Tibial artery (tissue), 4 donors: ENCODE measurements at regions not wholly inside any gene's neighbourhood (a gene's known extent, or its start where the extent isn't known, plus 50 kb on each side); places are given as distances from the start of the nearest gene placed in this dataset.

Source experiments
- DNase-seq, 2 donors: peaks; one replicate each; pipeline ENCODE4 v3.0.0-alpha.2; 2019
- H3K27ac ChIP-seq, 2 donors: fragments of 200-600 bp; sonication (generic) in 1 of 2; 1 replicate in 1 of 2; 2 replicates in 1 of 2; pipeline ENCODE4 v1.5.1; 2018 to 2019; ENCODE audit warnings: mild to moderate bottlenecking in 1 of 2
- H3K27me3 ChIP-seq, 2 donors: fragments of 200-600 bp; sonication (generic) in 1 of 2; one replicate each; pipeline versions ENCODE4 v1.5.1 to v1.6.0; 2016 to 2019
- H3K36me3 ChIP-seq, 3 donors: fragments of 200-600 bp; sonication (generic) in 2 of 3; one replicate each; pipeline ENCODE4 v1.5.1; 2016 to 2019; ENCODE audit warnings: mild to moderate bottlenecking in 2 of 3
- H3K4me1 ChIP-seq, 4 donors: fragments of 200-600 bp; sonication (generic) in 2 of 4; 1 replicate in 3 of 4; 2 replicates in 1 of 4; pipeline ENCODE4 v1.5.1; 2016 to 2019
- H3K4me3 ChIP-seq, 2 donors: fragments of 200-600 bp; sonication (generic) in 1 of 2; 1 replicate in 1 of 2; 2 replicates in 1 of 2; pipeline ENCODE4 v1.5.1; 2018 to 2019; ENCODE audit warnings: mild to moderate bottlenecking in 2 of 2
- H3K9me3 ChIP-seq, 3 donors: fragments of 200-600 bp; sonication (generic) in 1 of 3; one replicate each; pipeline ENCODE4 v1.5.1; 2016 to 2019
- intact Hi-C: fragments of 100-400 bp; cut with DNase I; formaldehyde crosslinking; loops from one replicate; pipeline ENCODE4 v1.15.0; 2023; ENCODE audit warnings: low total_unique reads
- TF ChIP-seq, protein P1 (sequence below), 2 experiments: fragments of 200-600 bp in 1 of 2; fragments of 450-650 bp in 1 of 2; IDR thresholded peaks; one replicate each; pipeline ENCODE4 v1.5.1; 2017 to 2019; ENCODE audit warnings: antibody characterized with exemption in 2 of 2, mild to moderate bottlenecking in 1 of 2, moderate library complexity in 1 of 2

DNA sequence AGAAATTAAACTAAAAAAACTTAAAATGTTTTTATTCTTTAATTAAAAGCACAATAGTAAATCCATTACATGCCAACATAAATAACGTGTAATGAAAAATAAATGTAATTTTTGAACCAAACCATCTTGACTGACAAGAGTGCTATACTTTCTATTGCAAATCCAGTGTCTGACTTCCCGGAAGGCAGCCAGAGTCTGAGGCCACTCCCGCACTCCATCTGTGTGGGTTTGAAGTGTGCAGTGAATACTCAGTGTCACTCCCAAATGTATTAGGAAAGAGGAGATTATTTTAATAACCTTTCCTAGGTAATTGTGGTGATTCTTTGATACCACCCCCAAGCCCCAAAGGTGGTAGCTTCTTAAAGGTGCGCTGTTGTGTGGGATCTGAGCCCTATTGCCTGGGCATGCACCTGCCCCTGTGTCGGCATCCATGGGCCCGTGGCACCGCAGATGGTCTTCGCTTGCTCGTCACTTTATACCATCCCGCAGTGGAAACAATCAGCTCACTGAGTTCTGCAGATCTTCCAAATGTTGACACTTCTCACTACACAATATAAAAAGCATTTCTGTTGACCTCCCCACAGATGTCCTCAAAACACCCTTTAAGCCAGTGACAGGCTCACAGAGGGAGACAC is 391.2 kb downstream of the THBS2 start:
- no peak overlapping the region for H3K4me3 ChIP-seq
- H3K27ac ChIP-seq = no peak overlapping the region
- TF ChIP-seq, protein P1, sequence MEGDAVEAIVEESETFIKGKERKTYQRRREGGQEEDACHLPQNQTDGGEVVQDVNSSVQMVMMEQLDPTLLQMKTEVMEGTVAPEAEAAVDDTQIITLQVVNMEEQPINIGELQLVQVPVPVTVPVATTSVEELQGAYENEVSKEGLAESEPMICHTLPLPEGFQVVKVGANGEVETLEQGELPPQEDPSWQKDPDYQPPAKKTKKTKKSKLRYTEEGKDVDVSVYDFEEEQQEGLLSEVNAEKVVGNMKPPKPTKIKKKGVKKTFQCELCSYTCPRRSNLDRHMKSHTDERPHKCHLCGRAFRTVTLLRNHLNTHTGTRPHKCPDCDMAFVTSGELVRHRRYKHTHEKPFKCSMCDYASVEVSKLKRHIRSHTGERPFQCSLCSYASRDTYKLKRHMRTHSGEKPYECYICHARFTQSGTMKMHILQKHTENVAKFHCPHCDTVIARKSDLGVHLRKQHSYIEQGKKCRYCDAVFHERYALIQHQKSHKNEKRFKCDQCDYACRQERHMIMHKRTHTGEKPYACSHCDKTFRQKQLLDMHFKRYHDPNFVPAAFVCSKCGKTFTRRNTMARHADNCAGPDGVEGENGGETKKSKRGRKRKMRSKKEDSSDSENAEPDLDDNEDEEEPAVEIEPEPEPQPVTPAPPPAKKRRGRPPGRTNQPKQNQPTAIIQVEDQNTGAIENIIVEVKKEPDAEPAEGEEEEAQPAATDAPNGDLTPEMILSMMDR (IDR thresholded peaks at IDR 0.05) = no peak
- no peaks in the 10 kb centered on the region for H3K4me1 ChIP-seq
- no peak for DNase-seq
- no peaks in the 10 kb centered on the region for H3K27me3 ChIP-seq
- intact Hi-C loops = no loop called here
- no peaks in the 10 kb centered on the region for H3K9me3 ChIP-seq
- no peaks in the 10 kb centered on the region for H3K36me3 ChIP-seq

DNA sequence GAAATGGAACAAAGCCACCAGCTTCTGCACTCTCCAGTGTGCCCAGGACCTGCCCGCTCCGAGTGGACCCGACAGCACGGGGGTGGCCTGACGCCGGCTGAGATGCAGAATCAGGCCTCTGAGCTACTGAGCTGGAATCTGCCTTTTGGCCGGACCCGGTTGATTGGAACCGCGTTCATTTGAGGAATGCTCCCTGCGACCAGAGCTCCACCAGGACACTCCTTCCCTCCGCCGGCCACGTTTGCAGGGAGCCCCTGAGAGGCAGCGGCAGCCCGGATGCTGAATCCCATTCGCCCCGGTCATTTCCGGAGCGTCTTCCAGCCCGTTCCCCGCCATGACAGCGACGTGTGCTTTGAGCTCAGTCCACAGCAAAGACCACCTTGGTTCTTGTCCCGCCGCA is 392.7 kb downstream of the THBS2 start:
- intact Hi-C loops = no loop called here
- H3K27ac ChIP-seq = no peak overlapping the region
- H3K4me1 ChIP-seq = no peaks in the 10 kb centered on the region
- H3K4me3 ChIP-seq = no peak overlapping the region
- no peaks in the 10 kb centered on the region for H3K36me3 ChIP-seq
- no peaks in the 10 kb centered on the region for H3K27me3 ChIP-seq
- H3K9me3 ChIP-seq = no peaks in the 10 kb centered on the region
- DNase-seq = no peak
- TF ChIP-seq, protein P1 (IDR thresholded peaks at IDR 0.05) = no peak

DNA sequence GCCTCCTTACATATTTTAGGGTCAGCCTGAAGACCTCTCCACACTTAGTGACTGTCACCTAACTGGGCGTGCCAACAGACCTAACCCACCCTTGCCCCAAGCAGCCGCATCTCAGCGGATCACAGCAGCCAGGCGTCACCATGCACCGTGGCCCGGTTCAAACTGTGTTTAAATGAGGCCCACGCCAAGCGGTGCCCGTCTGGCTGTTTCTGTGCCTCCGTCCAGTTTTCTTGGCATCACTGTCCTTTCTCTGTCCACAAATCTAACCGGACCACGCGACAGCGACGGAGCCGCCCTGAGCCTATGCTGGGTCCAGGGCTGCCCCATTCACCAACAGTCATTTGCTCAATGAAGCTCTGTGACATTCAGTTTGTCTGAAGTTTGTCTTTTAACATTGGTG is 393.3 kb downstream of the THBS2 start:
- no peaks in the 10 kb centered on the region for H3K27me3 ChIP-seq
- no peak overlapping the region for H3K27ac ChIP-seq
- H3K36me3 ChIP-seq = no peaks in the 10 kb centered on the region
- TF ChIP-seq, protein P1 (IDR thresholded peaks at IDR 0.05) = no peak
- no peak for DNase-seq
- no peak overlapping the region for H3K4me3 ChIP-seq
- intact Hi-C loops = no loop called here
- no peaks in the 10 kb centered on the region for H3K4me1 ChIP-seq
- no peaks in the 10 kb centered on the region for H3K9me3 ChIP-seq

DNA sequence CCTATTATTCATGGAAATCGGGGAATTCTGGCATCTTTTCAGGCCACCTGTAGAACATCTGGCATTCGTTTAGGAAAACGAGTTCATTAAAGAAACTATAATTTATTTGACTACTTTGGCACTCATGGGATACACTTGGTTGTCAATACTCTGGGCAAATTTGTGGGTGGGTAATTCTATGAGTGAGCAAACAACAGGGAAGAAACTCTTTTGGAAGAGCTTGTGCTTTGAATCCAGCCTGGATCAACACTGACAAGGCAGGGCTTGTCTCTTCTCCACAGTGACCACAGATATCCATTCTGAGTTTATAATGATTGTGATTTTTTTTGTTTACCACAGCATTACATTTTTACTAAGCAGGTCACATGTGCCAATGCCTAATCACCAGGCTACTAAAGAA is 394.7 kb downstream of the THBS2 start:
- H3K9me3 ChIP-seq = no peaks in the 10 kb centered on the region
- no peaks in the 10 kb centered on the region for H3K27me3 ChIP-seq
- no peak for DNase-seq
- TF ChIP-seq, protein P1 (IDR thresholded peaks at IDR 0.05) = no peak
- no peak overlapping the region for H3K27ac ChIP-seq
- no peaks in the 10 kb centered on the region for H3K4me1 ChIP-seq
- H3K4me3 ChIP-seq = no peak overlapping the region
- no peaks in the 10 kb centered on the region for H3K36me3 ChIP-seq
- intact Hi-C loops = no loop called here

DNA sequence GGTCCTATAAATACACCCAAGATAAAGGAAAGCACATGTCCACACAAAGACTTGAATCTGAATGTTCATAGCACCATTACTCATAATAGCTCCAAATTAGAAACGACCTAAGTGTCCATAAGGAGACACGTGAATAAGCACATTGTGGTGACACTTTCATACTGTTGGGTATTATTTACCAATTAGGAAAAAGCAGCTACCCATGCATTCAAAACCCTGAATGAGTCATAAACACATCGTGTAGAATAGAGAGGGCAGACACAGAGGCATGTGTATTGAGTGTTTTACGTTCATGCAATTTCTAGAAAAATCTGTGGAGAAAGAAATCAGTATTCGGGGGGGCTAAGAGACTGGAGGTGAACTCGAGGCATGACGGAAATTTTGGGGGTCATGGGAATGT is 396.7 kb downstream of the THBS2 start:
- Histone ChIP-seq H3K36me3 (no peaks in the 10 kb centered on the region), H3K27ac (no peak overlapping the region), H3K4me1 (peaks cover 0 to 7% (median 0%) of the 10 kb centered on the region in 4 donors), H3K4me3 (no peak overlapping the region), H3K9me3 (no peaks in the 10 kb centered on the region), H3K27me3 (no peaks in the 10 kb centered on the region)
- no peak for DNase-seq
- TF ChIP-seq, protein P1 (IDR thresholded peaks at IDR 0.05) = no peak
- intact Hi-C loops = no loop called here
